ENCODE measurements at regions not wholly inside any gene's neighbourhood (a gene's known extent, or its start where the extent isn't known, plus 50 kb on each side); places are given as distances from the start of the nearest gene placed in this dataset.
A peak's percentile ranks its signal among the peaks of the same experiment; 100 is the strongest.

DNA sequence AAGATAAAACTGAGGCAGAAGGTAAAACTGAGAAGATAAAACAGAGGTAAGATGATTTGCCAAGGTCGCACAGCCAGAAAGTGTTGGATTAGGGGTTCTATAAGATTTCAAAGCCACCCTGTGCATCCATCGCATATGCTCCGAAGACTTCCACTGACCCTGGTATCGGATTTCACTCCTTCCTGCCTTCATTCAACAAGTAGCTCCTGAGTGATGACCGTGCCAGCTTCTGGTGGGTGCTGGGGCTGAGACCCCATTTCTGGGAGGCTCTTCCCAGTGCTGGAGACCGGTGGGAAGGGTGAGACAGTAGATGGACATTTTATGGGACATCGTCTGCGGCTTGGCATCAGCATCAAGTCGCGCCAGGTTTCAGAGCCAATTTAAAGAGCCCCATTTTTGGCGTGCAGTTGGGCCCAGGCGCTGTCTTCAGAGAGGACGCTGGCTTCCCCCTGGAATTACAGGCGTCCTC lies 53.7 kb upstream of the DAB2IP start:
- no peak for ATAC-seq (replicated peaks in 6 of 8)
- Histone ChIP-seq H3K27ac (no peak overlapping the region), H3K4me1 (replicated peaks in 1 of 2) (peaks cover 0 to 5% of the 10 kb centered on the region in 2 donors), H3K4me3 (no peak overlapping the region)
- in situ Hi-C loops (cut with MboI; ENCODE audit: low pct_unique_long_range_greater_than_20kb in 2 of 9, low sequenced_read_pairs in 9 of 9, unreplicated experiment in 9 of 9) = no loop called here
- 46 to 70% (median 50%) methylated on average over 1 to 11 of the region's 14 CpGs; no CpG with 5 or more reads in 2 of the 10 experiments for WGBS, 10 experiments

- in situ Hi-C loops (cut with MboI; ENCODE audit: low pct_unique_long_range_greater_than_20kb in 2 of 9, low sequenced_read_pairs in 9 of 9, unreplicated experiment in 9 of 9) = no loop called here
- WGBS, 10 experiments = 20 to 80% (median 30%) methylated on average over 1 to 26 of the region's 76 CpGs; no CpG with 5 or more reads in 5 of the 10 experiments
- Histone ChIP-seq H3K4me3 (peak overlapping the region in 1 of 5 donors; percentile 13), H3K4me1 (replicated peaks in 1 of 2) (peaks cover 0 to 5% of the 10 kb centered on the region in 2 donors), H3K27ac (no peak overlapping the region)
- ATAC-seq (replicated peaks in 6 of 8) = peak in 6 of 8 experiments; percentile 2 to 85 (median 52)
These were observed 53.1 kb upstream of the DAB2IP start for GRCh38 chr9:121598167-121598964.

DNA sequence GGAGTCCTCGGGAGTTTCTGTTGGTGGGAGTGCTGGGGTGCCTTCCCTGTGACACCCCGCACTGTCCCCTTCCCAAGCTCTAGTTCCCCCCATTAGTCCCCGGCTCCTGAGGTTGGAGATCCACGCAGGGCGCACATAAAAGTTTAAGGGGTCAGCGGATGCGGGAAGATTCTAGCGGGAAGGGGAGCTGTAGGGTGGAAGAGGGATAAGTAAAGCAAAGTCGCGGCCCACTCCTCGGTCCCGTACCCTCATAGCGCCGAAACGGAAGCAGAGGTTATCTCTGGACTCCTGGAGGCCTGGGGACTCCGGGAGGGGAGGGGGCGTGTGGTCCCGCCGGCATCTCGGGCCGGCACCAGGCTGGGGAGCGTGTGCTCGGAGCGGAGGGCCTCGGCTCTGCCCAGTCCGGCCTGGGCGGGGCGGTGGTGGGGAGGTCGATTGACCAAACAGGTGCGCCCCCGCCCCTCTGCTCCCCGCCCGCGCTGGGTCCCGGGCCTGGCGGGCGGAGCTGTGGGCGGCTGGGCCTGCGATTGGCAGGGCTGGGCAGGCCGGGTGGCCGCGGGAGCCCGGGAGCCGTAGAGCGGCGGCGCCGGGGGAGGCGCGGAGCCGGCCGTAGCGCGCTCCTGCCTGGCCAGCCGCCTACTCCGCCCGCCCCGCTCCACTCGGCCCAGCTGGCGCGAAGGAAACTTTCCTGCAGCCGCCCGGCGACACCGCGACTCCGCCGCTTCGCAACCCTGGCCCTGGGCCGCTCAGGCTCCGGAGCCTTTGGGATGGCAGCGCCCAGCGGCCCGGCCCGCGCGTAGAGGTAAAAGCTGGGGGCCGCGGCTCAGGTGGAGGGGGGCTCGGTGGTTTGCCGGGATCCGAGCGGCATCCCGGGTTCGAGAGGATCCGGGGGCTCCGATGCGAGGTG lies 52.2 kb upstream of the DAB2IP start:
- in situ Hi-C loops (cut with MboI; ENCODE audit: low pct_unique_long_range_greater_than_20kb in 2 of 9, low sequenced_read_pairs in 9 of 9, unreplicated experiment in 9 of 9) = no loop called here
- H3K4me3 ChIP-seq = peak overlapping the region; percentile 33 to 54 (median 43)
- peaks cover 0 to 9% of the 10 kb centered on the region in 2 donors for H3K4me1 ChIP-seq (replicated peaks in 1 of 2)
- H3K27ac ChIP-seq = no peak overlapping the region
- peak; percentile 72 to 90 (median 86) for ATAC-seq (replicated peaks in 6 of 8)
- 0 to 2% (median 0%) methylated on average over 1 to 11 of the region's 88 CpGs; no CpG with 5 or more reads in 7 of the 10 experiments for WGBS, 10 experiments

DNA sequence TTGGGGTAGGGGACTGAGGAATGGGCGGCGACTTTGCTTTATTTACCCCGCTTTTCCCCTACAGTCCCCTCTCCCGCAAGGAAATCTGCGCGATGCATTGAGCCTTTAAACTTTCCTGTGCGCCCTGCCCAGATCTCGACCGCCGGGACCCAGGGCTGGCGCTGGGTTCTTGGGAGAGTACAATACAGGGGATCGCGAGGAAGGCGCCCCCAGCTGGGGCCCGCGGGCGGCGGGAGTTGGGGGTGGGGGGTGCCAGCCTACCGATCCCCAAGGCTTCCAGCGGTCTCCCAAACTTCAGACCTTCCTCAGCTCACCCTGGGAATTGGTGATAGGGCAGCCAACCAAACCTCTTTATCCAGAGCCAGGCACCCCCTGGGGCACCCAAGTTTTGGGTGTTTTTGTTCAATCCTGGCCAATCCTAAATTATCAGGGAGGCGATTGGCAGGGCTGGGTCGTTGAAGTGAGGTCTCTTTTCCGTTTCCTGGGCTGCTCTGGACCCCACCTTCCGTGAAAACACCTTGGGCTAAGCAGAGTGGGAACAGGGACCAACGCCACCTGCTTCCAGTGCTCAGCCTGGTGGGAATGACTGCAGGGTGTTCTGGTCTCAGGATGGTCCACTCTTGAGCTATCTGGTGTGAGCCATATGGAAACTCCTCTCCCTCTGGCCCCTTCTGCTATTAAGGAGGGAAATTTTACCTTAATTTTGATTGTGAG lies 51.4 kb upstream of the DAB2IP start:
- H3K4me1 ChIP-seq (replicated peaks in 1 of 2) = peaks cover 0 to 15% of the 10 kb centered on the region in 2 donors
- H3K27ac ChIP-seq = no peak overlapping the region
- 40 to 60% (median 48%) methylated on average over 1 to 3 of the region's 25 CpGs; no CpG with 5 or more reads in 6 of the 10 experiments for WGBS, 10 experiments
- peak; percentile 1 to 35 (median 23) for ATAC-seq (replicated peaks in 6 of 8)
- in situ Hi-C loops (cut with MboI; ENCODE audit: low pct_unique_long_range_greater_than_20kb in 2 of 9, low sequenced_read_pairs in 9 of 9, unreplicated experiment in 9 of 9) = no loop called here
- peak overlapping the region; percentile 33 to 54 (median 43) for H3K4me3 ChIP-seq

- Histone ChIP-seq H3K27ac (no peak overlapping the region), H3K4me3 (no peak overlapping the region), H3K4me1 (replicated peaks in 1 of 2) (peaks cover 0 to 15% of the 10 kb centered on the region in 2 donors)
- ATAC-seq (replicated peaks in 6 of 8) = no peak
- 16 to 100% (median 67%) methylated on average over 1 to 3 of the region's 3 CpGs; no CpG with 5 or more reads in 3 of the 10 experiments for WGBS, 10 experiments
- in situ Hi-C loops (cut with MboI; ENCODE audit: low pct_unique_long_range_greater_than_20kb in 2 of 9, low sequenced_read_pairs in 9 of 9, unreplicated experiment in 9 of 9) = no loop called here
These were observed 50.2 kb upstream of the DAB2IP start for GRCh38 chr9:121601194-121601593.
